ENCODE measurements at regions not wholly inside any gene's neighbourhood (a gene's known extent, or its start where the extent isn't known, plus 50 kb on each side); places are given as distances from the start of the nearest gene placed in this dataset.

GRCh38 chr6:1519597-1519996 lies 90.1 kb upstream of the FOXC1 start:
- TF ChIP-seq POLR2AphosphoS5 (IDR thresholded peaks at IDR 0.05) (no peak), EP300 (IDR thresholded peaks at IDR 0.05) (no peak)
- TF ChIP-seq, protein P1, sequence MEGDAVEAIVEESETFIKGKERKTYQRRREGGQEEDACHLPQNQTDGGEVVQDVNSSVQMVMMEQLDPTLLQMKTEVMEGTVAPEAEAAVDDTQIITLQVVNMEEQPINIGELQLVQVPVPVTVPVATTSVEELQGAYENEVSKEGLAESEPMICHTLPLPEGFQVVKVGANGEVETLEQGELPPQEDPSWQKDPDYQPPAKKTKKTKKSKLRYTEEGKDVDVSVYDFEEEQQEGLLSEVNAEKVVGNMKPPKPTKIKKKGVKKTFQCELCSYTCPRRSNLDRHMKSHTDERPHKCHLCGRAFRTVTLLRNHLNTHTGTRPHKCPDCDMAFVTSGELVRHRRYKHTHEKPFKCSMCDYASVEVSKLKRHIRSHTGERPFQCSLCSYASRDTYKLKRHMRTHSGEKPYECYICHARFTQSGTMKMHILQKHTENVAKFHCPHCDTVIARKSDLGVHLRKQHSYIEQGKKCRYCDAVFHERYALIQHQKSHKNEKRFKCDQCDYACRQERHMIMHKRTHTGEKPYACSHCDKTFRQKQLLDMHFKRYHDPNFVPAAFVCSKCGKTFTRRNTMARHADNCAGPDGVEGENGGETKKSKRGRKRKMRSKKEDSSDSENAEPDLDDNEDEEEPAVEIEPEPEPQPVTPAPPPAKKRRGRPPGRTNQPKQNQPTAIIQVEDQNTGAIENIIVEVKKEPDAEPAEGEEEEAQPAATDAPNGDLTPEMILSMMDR (IDR thresholded peaks at IDR 0.05), result no peak
